ENCODE measurements at regions not wholly inside any gene's neighbourhood (a gene's known extent, or its start where the extent isn't known, plus 50 kb on each side); places are given as distances from the start of the nearest gene placed in this dataset.

DNA sequence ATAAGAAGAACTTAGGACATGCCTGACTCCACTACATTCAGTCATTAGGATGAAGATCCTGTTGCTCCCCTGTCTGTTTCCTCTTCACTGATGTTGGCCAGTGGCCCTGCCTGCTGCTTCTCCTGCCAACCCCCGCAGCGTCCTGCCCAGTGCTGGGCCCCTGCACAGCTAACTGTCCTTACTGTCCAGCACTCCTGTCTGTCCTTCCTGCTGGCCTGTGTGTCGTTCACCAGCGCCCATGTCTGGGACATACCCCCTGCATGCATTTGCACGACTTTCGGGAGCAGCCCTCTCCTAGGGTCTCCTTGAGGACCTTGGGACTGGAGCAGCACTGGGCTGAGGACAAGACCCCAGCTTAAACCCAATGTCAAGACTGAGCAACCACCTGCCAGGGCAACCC lies 547.6 kb downstream of the BNC2 start:
- no peak overlapping the region for H3K27ac ChIP-seq
- WGBS (ENCODE audit: insufficient coverage, low coverage, low lambda C conversion rate, missing lambda C conversion rate) = 68% methylated on average over 6 of the region's 6 CpGs
- H3K27me3 ChIP-seq = no peaks in the 10 kb centered on the region
- intact Hi-C loops (cut with DNase I) = no loop called here
- H3K4me1 ChIP-seq = no peaks in the 10 kb centered on the region
- no peaks in the 10 kb centered on the region for H3K36me3 ChIP-seq
- H3K9me3 ChIP-seq = no peaks in the 10 kb centered on the region
- no peak for DNase-seq
- no peak for TF ChIP-seq POLR2A (IDR thresholded peaks at IDR 0.05)
- TF ChIP-seq, protein P1, sequence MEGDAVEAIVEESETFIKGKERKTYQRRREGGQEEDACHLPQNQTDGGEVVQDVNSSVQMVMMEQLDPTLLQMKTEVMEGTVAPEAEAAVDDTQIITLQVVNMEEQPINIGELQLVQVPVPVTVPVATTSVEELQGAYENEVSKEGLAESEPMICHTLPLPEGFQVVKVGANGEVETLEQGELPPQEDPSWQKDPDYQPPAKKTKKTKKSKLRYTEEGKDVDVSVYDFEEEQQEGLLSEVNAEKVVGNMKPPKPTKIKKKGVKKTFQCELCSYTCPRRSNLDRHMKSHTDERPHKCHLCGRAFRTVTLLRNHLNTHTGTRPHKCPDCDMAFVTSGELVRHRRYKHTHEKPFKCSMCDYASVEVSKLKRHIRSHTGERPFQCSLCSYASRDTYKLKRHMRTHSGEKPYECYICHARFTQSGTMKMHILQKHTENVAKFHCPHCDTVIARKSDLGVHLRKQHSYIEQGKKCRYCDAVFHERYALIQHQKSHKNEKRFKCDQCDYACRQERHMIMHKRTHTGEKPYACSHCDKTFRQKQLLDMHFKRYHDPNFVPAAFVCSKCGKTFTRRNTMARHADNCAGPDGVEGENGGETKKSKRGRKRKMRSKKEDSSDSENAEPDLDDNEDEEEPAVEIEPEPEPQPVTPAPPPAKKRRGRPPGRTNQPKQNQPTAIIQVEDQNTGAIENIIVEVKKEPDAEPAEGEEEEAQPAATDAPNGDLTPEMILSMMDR (IDR thresholded peaks at IDR 0.05) = no peak
- no peak for ATAC-seq
- H3K4me3 ChIP-seq = no peak overlapping the region

DNA sequence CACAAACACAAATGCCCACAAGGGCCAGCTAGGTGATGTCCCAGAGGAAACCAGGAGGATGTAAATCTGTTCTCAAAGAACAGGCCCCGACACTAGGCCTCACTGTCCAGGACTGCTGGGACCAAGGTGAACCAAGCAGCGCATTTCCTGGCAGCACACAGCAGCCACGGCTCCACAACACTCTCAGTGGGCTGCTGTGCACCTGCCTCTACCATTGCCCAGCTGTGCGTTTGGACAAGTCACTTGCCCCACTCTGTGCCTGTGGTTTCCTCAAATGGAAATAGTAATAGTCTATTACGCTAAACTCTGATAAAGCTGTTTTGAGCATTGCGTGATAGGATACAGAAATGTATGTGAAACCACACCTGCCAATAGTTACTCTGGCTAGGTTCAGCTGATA lies 544.5 kb downstream of the BNC2 start:
- no peak for DNase-seq
- H3K27ac ChIP-seq = no peak overlapping the region
- no peaks in the 10 kb centered on the region for H3K36me3 ChIP-seq
- H3K9me3 ChIP-seq = no peaks in the 10 kb centered on the region
- TF ChIP-seq, protein P1 (IDR thresholded peaks at IDR 0.05) = no peak
- no peak for TF ChIP-seq POLR2A (IDR thresholded peaks at IDR 0.05)
- intact Hi-C loops (cut with DNase I) = no loop called here
- 89% methylated on average over 3 of the region's 6 CpGs for WGBS (ENCODE audit: insufficient coverage, low coverage, low lambda C conversion rate, missing lambda C conversion rate)
- no peaks in the 10 kb centered on the region for H3K27me3 ChIP-seq
- ATAC-seq = no peak
- no peak overlapping the region for H3K4me3 ChIP-seq
- no peaks in the 10 kb centered on the region for H3K4me1 ChIP-seq

- no peak for ATAC-seq
- Histone ChIP-seq H3K4me1 (no peaks in the 10 kb centered on the region), H3K36me3 (no peaks in the 10 kb centered on the region), H3K4me3 (no peak overlapping the region), H3K9me3 (no peaks in the 10 kb centered on the region), H3K27ac (no peak overlapping the region), H3K27me3 (no peaks in the 10 kb centered on the region)
- WGBS (ENCODE audit: insufficient coverage, low coverage, low lambda C conversion rate, missing lambda C conversion rate) = no CpG with 5 or more reads among the region's 3 CpGs
- no peak for TF ChIP-seq POLR2A (IDR thresholded peaks at IDR 0.05)
- TF ChIP-seq, protein P1 (IDR thresholded peaks at IDR 0.05) = no peak
- intact Hi-C loops (cut with DNase I) = no loop called here
- no peak for DNase-seq
Observed at GRCh38 chr9:16328349-16328748, 542.1 kb downstream of the BNC2 start.

- no peak overlapping the region for H3K27ac ChIP-seq
- ATAC-seq (no peak), DNase-seq (no peak)
- intact Hi-C loops (cut with DNase I) = no loop called here
- no peak for TF ChIP-seq POLR2A (IDR thresholded peaks at IDR 0.05)
- TF ChIP-seq, protein P1 (IDR thresholded peaks at IDR 0.05) = no peak
- no peaks in the 10 kb centered on the region for H3K9me3 ChIP-seq
- H3K4me1 ChIP-seq = no peaks in the 10 kb centered on the region
- H3K36me3 ChIP-seq = no peaks in the 10 kb centered on the region
- WGBS (ENCODE audit: insufficient coverage, low coverage, low lambda C conversion rate, missing lambda C conversion rate) = 50% methylated on average over 1 of the region's 9 CpGs
- no peaks in the 10 kb centered on the region for H3K27me3 ChIP-seq
- H3K4me3 ChIP-seq = no peak overlapping the region
Observed at GRCh38 chr9:16329671-16330113, 540.8 kb downstream of the BNC2 start.

- ATAC-seq (no peak), DNase-seq (no peak)
- H3K36me3 ChIP-seq = no peaks in the 10 kb centered on the region
- intact Hi-C loops (cut with DNase I) = no loop called here
- no peaks in the 10 kb centered on the region for H3K9me3 ChIP-seq
- no peak overlapping the region for H3K4me3 ChIP-seq
- 84% methylated on average over 2 of the region's 2 CpGs for WGBS (ENCODE audit: insufficient coverage, low coverage, low lambda C conversion rate, missing lambda C conversion rate)
- peaks cover 0 to under 1% (median 0%) of the 10 kb centered on the region in 4 donors for H3K4me1 ChIP-seq
- TF ChIP-seq, protein P1 (IDR thresholded peaks at IDR 0.05) = no peak
- TF ChIP-seq POLR2A (IDR thresholded peaks at IDR 0.05) = no peak
- H3K27me3 ChIP-seq = no peaks in the 10 kb centered on the region
- H3K27ac ChIP-seq = no peak overlapping the region
Observed at GRCh38 chr9:16331031-16331430, 539.4 kb downstream of the BNC2 start.

Data from right lobe of liver (tissue), 6 donors.